ENCODE measurements at regions not wholly inside any gene's neighbourhood (a gene's known extent, or its start where the extent isn't known, plus 50 kb on each side); places are given as distances from the start of the nearest gene placed in this dataset.

GRCh38 chr1:222065234-222065633 lies 323.3 kb upstream of the DUSP10 start:
- TF ChIP-seq CTCF (IDR thresholded peaks at IDR 0.05), result no peak
- no peaks in the 10 kb centered on the region for H3K4me1 ChIP-seq (ENCODE audit: control insufficient read depth in 1 of 2, insufficient read depth in 1 of 2, low read depth in 1 of 2, low read length in 1 of 2)

DNA sequence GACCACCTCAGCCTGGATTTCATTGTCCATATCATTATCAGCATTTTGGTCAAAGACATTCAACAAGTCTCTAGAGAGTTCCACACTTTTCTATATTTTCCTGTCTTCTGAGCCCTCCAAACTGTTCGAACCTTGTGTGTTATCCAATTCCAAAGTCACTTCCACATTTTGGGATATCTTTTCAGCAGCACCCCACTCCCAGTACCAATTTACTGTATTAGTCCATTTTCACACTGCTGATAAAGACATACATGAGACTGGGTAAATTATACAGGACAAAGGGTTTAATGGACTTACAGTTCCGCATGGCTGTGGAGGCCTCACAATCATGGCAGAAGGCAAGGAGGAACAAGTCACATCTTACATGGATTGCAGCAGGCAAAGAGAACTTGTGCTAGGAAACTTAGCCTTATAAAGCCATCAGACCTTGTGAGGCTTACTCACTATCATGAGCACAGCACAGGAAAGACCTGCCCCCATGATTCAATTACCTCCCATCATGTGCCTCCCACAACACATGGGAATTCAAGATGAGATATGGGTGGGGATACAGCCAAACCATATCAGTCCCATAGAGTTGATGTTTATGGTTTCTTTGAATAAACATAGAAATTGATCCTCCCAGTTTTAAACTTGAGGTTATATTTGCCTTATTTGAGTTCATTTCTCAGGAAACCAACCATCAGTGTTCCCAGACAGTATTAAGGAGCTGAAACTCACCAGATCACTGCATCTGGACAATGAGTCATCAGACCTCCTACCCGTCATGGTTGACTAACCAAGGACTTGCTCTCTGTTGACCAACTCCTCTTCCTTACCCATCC lies 322.7 kb upstream of the DUSP10 start:
- H3K36me3 ChIP-seq, result no peaks in the 10 kb centered on the region
- no peaks in the 10 kb centered on the region for H3K4me1 ChIP-seq (ENCODE audit: control insufficient read depth in 1 of 2, insufficient read depth in 1 of 2, low read depth in 1 of 2, low read length in 1 of 2)
- no peak for TF ChIP-seq CTCF (IDR thresholded peaks at IDR 0.05)
- H3K4me3 ChIP-seq (ENCODE audit: low read depth in 1 of 2, low read length in 1 of 2), result no peak overlapping the region
- H3K9me3 ChIP-seq, result no peaks in the 10 kb centered on the region
- no peaks in the 10 kb centered on the region for H3K27me3 ChIP-seq
- no peak overlapping the region for H3K27ac ChIP-seq

More at GRCh38 chr1:222065234-222065633, 323.3 kb upstream of the DUSP10 start:
- H3K9me3 ChIP-seq, result no peaks in the 10 kb centered on the region
- H3K4me3 ChIP-seq (ENCODE audit: low read depth in 1 of 2, low read length in 1 of 2), result no peak overlapping the region
- no peak overlapping the region for H3K27ac ChIP-seq
- no peaks in the 10 kb centered on the region for H3K27me3 ChIP-seq
- no peaks in the 10 kb centered on the region for H3K36me3 ChIP-seq

- no peaks in the 10 kb centered on the region for H3K36me3 ChIP-seq
- H3K4me1 ChIP-seq (ENCODE audit: control insufficient read depth in 1 of 2, insufficient read depth in 1 of 2, low read depth in 1 of 2, low read length in 1 of 2), result no peaks in the 10 kb centered on the region
- no peaks in the 10 kb centered on the region for H3K9me3 ChIP-seq
- no peak overlapping the region for H3K27ac ChIP-seq
- no peak for TF ChIP-seq CTCF (IDR thresholded peaks at IDR 0.05)
- no peak overlapping the region for H3K4me3 ChIP-seq (ENCODE audit: low read depth in 1 of 2, low read length in 1 of 2)
- no peaks in the 10 kb centered on the region for H3K27me3 ChIP-seq
These were observed 320.8 kb upstream of the DUSP10 start for GRCh38 chr1:222062640-222063039.

GRCh38 chr1:222061711-222062359 lies 319.9 kb upstream of the DUSP10 start:
- H3K4me1 ChIP-seq (ENCODE audit: control insufficient read depth in 1 of 2, insufficient read depth in 1 of 2, low read depth in 1 of 2, low read length in 1 of 2), result no peaks in the 10 kb centered on the region
- no peaks in the 10 kb centered on the region for H3K27me3 ChIP-seq
- H3K36me3 ChIP-seq, result no peaks in the 10 kb centered on the region
- no peaks in the 10 kb centered on the region for H3K9me3 ChIP-seq
- H3K27ac ChIP-seq, result no peak overlapping the region
- no peak for TF ChIP-seq CTCF (IDR thresholded peaks at IDR 0.05)
- H3K4me3 ChIP-seq (ENCODE audit: low read depth in 1 of 2, low read length in 1 of 2), result no peak overlapping the region

DNA sequence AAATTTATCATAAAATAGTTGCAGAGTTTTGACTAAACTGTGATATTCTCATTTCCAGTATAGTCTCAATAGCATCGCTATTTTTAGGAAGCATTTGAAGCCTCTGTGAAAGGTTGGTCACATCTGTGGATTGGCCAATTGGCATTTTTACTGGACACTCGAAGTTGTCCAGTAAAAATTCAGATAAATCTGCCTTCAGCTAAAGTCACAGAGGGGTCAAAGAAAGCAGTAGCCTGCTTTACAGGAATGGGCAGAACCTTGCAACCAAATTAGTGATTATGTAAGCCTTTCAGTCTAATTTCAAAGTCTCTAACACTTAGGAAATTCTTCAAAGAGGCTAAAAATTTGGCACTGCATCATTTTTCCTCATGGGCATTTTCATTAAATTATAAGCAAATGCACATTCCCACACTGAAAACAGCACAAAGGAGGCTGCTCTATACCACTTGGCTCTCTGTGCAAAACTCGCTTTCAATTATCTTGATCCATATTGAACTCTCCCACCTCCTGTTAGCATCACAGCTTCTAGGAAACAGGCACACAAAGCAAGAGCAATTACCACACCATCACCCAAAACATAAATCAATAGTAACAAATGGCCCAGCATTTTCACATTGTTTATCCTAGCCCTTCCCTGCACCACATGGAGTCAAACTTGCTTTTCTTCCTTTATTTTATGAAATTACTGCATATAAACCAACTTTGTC lies 318.5 kb upstream of the DUSP10 start:
- no peaks in the 10 kb centered on the region for H3K4me1 ChIP-seq (ENCODE audit: control insufficient read depth in 1 of 2, insufficient read depth in 1 of 2, low read depth in 1 of 2, low read length in 1 of 2)
- H3K27me3 ChIP-seq, result no peaks in the 10 kb centered on the region
- H3K4me3 ChIP-seq (ENCODE audit: low read depth in 1 of 2, low read length in 1 of 2), result no peak overlapping the region
- no peak for TF ChIP-seq CTCF (IDR thresholded peaks at IDR 0.05)
- H3K36me3 ChIP-seq, result no peaks in the 10 kb centered on the region
- H3K9me3 ChIP-seq, result no peaks in the 10 kb centered on the region
- no peak overlapping the region for H3K27ac ChIP-seq

Data from neutrophil (primary cell).